ENCODE measurements at regions not wholly inside any gene's neighbourhood (a gene's known extent, or its start where the extent isn't known, plus 50 kb on each side); places are given as distances from the start of the nearest gene placed in this dataset.

GRCh38 chr22:47356511-47357011 lies 594.1 kb downstream of the TBC1D22A start:
- no peak overlapping the region for H3K9ac ChIP-seq (ENCODE audit: low read depth, low read length)
- H3K79me1 ChIP-seq (ENCODE audit: low read depth in 1 of 2, low read length in 2 of 2), result no peaks in the 10 kb centered on the region
- H2BK120ac ChIP-seq (ENCODE audit: low read depth, low read length), result no peak overlapping the region
- in situ Hi-C loops (cut with MboI; ENCODE audit: low sequenced_read_pairs), result no loop called here
- POLR2A ChIA-PET (ENCODE audit: unreplicated experiment), result no interaction called here
- no peak overlapping the region for H3K23ac ChIP-seq (ENCODE audit: low read depth, low read length)
- H2AFZ ChIP-seq (replicated peaks; ENCODE audit: low read length, poor library complexity), result no peak overlapping the region
- intact Hi-C loops (cut with micrococcal nuclease), result no loop called here
- BruUV-seq (replicated peaks), result no TSS peak
- CTCF ChIA-PET, result no interaction called here
- H2AK5ac ChIP-seq (ENCODE audit: low read depth, low read length), result no peak overlapping the region
- no peak overlapping the region for H2AK9ac ChIP-seq (replicated peaks; ENCODE audit: low read depth, low read length, poor library complexity)
- H2BK20ac ChIP-seq (ENCODE audit: low read depth, low read length), result no peak overlapping the region
- H3K4me1 ChIP-seq (ENCODE audit: control insufficient read depth, insufficient read depth, low read length), result no peaks in the 10 kb centered on the region
- no peak overlapping the region for H2BK5ac ChIP-seq (ENCODE audit: low read depth, low read length, poor library complexity, severe bottlenecking)
- no peak overlapping the region for H3K4me3 ChIP-seq (ENCODE audit: insufficient read depth, low read depth, low read length)
- H3K27ac ChIP-seq (ENCODE audit: insufficient read depth, low read length), result no peak overlapping the region
- H3K27me3 ChIP-seq (ENCODE audit: control insufficient read depth, insufficient read depth, low read length), result no peaks in the 10 kb centered on the region
- no peak overlapping the region for H3K4me2 ChIP-seq (ENCODE audit: low read depth, low read length)
- no peak overlapping the region for H4K91ac ChIP-seq (ENCODE audit: insufficient read depth, low read depth, low read length)
- H3K9me1 ChIP-seq (ENCODE audit: insufficient read depth, low read length), result no peaks in the 10 kb centered on the region
- TF ChIP-seq SMC3 (IDR thresholded peaks at IDR 0.05; ENCODE audit: low read depth, low read length), result no peak
- H3K14ac ChIP-seq (replicated peaks; ENCODE audit: low read depth, low read length), result no peak overlapping the region
- no peak overlapping the region for H3K18ac ChIP-seq (ENCODE audit: low read depth, low read length)
- no peak overlapping the region for H4K8ac ChIP-seq (ENCODE audit: low read depth in 2 of 2, low read length in 2 of 2)
- no peak overlapping the region for H3K56ac ChIP-seq (ENCODE audit: extremely low read depth, insufficient read depth, low read length)
- H3K9me3 ChIP-seq (ENCODE audit: control insufficient read depth, insufficient read depth, low read length), result peaks cover 7% of the 10 kb centered on the region
- ATAC-seq (ENCODE audit: low read depth) (no peak), DNase-seq (no peak)
- H3K4ac ChIP-seq (ENCODE audit: low read depth, low read length), result no peak overlapping the region
- dilution Hi-C loops (cut with HindIII; ENCODE audit: low sequenced_read_pairs, unreplicated experiment), result no loop called here
- 33% methylated on average over 2 of the region's 5 CpGs; no CpG with 5 or more reads in 1 of the 2 experiments for WGBS, 2 experiments (ENCODE audit: extremely low coverage in 2 of 2, insufficient read length in 1 of 2)
- no peak overlapping the region for H4K5ac ChIP-seq (ENCODE audit: low read depth, low read length)
- H4K20me1 ChIP-seq (ENCODE audit: insufficient read depth, low read length), result no peaks in the 10 kb centered on the region
- no peaks in the 10 kb centered on the region for H3K36me3 ChIP-seq (ENCODE audit: control insufficient read depth, insufficient read depth, low read length)
- no peak overlapping the region for H2BK15ac ChIP-seq (ENCODE audit: low read depth, low read length)

Data from IMR-90 (cell line).